SKM-1 (cell line): ENCODE measurements at regions not wholly inside any gene's neighbourhood (a gene's known extent, or its start where the extent isn't known, plus 50 kb on each side); places are given as distances from the start of the nearest gene placed in this dataset.
"Not testable (repeated sequence)": the region's sequence is repeated elsewhere in the genome, so short reads cannot be mapped to it uniquely, and the experiment has no call there.

ENCODE experiments used
- DNase-seq: peaks from one replicate; lab custom pipeline; 2025; ENCODE audit not compliant: unreplicated experiment; lab: John Stamatoyannopoulos, UW

GRCh38 chr13:79642596-79642995 lies 161.6 kb downstream of the NDFIP2 start:
- DNase-seq: no peak

DNA sequence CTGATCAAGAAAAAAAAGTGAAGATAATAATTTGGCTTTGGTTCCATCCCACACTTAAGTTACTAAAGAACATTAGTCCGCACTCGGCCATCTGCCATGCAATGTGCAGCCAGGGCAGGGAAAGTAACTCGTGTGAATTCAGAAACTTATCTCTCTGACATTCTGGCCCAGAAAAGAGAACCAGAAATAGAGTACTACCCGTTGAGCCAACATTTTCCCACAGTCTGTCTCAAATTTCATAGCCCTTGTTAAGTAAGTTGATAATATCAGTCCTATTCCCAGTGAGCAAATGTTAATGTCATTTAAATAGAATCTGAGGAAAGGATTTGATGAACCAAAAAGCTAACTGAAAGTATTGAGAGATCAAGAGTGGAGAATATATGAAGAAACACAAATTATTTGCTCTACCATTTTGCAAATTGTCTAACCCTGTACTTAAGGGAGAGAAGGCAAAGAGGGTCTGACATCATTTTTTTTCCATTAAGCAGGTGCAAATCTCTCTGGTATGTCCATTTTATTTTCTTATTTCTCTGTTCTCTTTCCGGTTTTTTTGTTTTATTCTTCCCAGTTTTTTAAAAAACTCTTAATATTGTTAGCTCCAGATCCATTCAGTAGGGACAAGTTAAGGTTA lies 156.3 kb downstream of the NDFIP2 start:
- no peak for DNase-seq

- DNase-seq: no peak
Measured at GRCh38 chr13:79631051-79631659, 150.2 kb downstream of the NDFIP2 start.

GRCh38 chr13:79628463-79628862 lies 147.5 kb downstream of the NDFIP2 start:
- DNase-seq: no peak

DNA sequence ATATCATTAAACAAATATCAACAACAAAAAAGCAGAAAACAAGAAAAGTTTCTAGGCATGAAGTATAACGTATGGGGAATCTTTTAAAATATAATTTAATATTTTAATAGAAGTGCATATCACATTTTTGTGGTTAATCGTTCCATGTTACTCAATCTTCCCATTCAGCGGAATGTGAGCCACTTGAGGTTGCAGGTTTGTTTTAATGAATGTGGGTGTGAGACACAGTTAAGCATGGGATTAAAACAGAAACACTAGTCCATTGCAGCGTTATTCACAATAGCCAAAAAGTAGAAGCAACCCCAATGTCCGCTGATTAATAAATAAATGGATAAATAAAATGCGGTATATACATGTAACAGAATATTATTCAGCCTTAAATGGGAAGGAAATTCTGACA lies 146.0 kb downstream of the NDFIP2 start:
- no peak for DNase-seq

GRCh38 chr13:79625517-79625916 lies 144.6 kb downstream of the NDFIP2 start:
- no peak for DNase-seq

DNA sequence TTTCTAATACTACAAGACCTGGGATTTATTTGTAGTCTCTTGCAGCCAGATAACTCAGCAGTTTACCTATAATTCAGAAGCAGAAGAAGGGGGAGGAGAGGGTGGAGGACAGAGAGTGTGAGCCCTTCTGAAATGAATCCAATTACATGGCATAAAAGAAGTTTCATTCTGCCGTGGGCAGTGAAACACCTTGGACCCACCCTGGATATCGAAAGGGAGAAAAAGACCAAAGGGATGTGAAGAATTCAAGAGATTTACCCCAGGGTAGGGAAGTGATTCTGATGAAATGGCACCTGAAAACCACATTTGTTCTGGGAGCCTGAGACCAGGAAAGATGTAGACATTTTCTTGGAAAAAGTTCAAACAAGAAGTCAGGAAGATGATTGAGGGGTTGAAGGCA lies 140.9 kb downstream of the NDFIP2 start:
- DNase-seq: no peak

DNA sequence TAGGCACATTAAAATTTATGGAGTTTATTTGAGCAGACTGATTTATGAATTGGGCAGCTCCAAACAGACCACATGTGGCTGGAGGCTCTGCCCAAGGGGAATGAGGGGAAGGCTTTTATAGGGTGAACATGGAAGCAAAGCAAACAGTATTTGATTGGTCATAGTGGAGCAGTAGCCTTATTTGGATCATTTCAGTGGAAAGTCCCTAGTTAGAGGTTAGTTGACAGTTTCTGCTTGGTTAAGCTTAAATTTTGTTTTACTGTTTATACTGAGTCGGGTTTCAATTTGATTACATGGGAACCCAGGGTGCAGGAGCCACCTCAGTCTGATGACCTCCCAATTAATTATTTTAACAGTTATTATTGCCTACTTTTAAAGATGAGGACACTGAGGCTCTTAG lies 140.5 kb downstream of the NDFIP2 start:
- no peak for DNase-seq

DNA sequence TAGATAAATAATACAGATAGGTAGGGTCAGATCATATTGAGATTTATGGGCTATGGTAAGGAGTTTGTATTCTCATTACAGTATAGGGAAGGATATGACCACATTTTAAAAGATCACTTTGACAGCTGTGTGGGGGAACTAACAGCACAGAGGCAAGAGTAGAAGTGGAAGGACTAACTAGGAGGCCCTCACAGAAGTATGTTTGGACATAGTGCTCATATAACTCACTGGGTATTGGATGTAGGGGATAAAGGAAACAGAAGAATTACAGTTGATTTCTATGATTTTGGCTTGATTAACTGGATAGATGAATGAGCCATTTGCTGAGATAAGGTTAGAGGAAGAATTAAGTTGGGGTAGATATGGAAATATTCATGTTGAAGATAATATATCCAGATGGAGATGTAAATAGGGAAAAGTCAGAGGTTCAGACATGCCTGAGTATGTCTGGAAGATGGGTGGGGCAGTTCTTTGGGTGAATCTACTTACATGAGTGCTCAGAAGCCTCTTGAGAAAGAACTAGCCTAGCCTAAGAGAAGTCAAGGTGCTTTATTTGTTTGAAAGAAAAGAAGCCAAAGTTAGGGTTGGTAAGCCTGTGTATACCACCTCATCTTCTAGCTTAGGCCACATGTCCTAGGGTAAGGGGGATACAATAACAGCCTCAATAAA lies 133.4 kb downstream of the NDFIP2 start:
- DNase-seq: no peak

DNA sequence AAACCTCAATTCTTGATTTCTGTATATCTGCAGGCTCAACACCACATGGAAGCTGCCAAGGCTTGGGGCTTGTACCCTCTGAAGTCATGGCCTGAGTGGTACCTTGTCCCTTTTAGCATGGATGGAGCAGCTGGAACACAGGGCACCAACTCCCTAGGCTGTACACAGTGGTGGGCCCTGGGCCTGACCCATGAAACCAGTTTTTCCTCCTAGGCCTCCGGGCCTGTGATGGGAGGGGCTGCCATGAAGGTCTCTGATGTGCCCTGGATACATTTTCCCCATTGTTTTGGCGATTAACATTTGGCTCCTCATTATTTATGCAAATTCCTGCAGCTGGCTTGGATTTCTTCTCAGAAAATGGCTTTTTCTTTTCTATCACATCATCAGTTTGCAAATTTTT lies 131.6 kb downstream of the NDFIP2 start:
- no peak for DNase-seq

- not testable (repeated sequence) for DNase-seq
Measured at GRCh38 chr13:79607895-79608294, 126.9 kb downstream of the NDFIP2 start.
